Fibroblast of lung (primary cell): ENCODE measurements at regions not wholly inside any gene's neighbourhood (a gene's known extent, or its start where the extent isn't known, plus 50 kb on each side); places are given as distances from the start of the nearest gene placed in this dataset.

Source experiments
- DNase-seq, 2 donors: peaks; one replicate each; pipeline versions ENCODE4 v3.0.0 to v3.0.0-alpha.2; 2010; ENCODE audit warnings: low read depth in 2 of 2
- H2AFZ ChIP-seq: 2 replicates; pipeline ENCODE4 v1.5.1; 2012; ENCODE audit warnings: low read length, control low read depth, inconsistent platforms
- H3K27ac ChIP-seq: 2 replicates; pipeline ENCODE4 v1.5.1; 2011; ENCODE audit warnings: low read length, control low read depth; ENCODE audit not compliant: insufficient read depth
- H3K27me3 ChIP-seq: 2 replicates; pipeline ENCODE4 v1.5.1; 2011; ENCODE audit warnings: mild to moderate bottlenecking, low read length; ENCODE audit not compliant: control insufficient read depth, insufficient read depth
- H3K36me3 ChIP-seq: 2 replicates; pipeline ENCODE4 v1.5.1; 2011; ENCODE audit warnings: low read length; ENCODE audit not compliant: control insufficient read depth, insufficient read depth
- H3K4me1 ChIP-seq: 2 replicates; pipeline ENCODE4 v1.5.1; 2011; ENCODE audit warnings: low read length; ENCODE audit not compliant: control insufficient read depth, insufficient read depth; ENCODE audit errors: extremely low read depth
- H3K4me2 ChIP-seq: 2 replicates; pipeline ENCODE4 v1.5.1; 2011; ENCODE audit warnings: low read length, control low read depth; ENCODE audit not compliant: insufficient read depth; ENCODE audit errors: extremely low read depth
- H3K4me3 ChIP-seq, 4 experiments: fragments of 200-600 bp in 1 of 4; sonication (generic) in 1 of 4; replicated peaks in 1 of 4; 2 replicates each; pipeline ENCODE4 v1.5.1; 2011 to 2016; ENCODE audit warnings: low read length in 4 of 4, low read depth in 3 of 4, mild to moderate bottlenecking in 3 of 4, control low read depth in 2 of 4, inconsistent platforms in 1 of 4, mixed read lengths in 1 of 4; ENCODE audit not compliant: insufficient read depth in 1 of 4; ENCODE audit errors: control extremely low read depth in 1 of 4
- H3K79me2 ChIP-seq: 2 replicates; pipeline ENCODE4 v1.5.1; 2012; ENCODE audit warnings: mild to moderate bottlenecking, low read length, inconsistent platforms; ENCODE audit not compliant: control insufficient read depth, insufficient read depth
- H3K9ac ChIP-seq: 2 replicates; pipeline ENCODE4 v1.5.1; 2011; ENCODE audit warnings: mild to moderate bottlenecking, low read length, control low read depth; ENCODE audit not compliant: insufficient read depth
- H3K9me3 ChIP-seq: 2 replicates; pipeline ENCODE4 v1.5.1; 2012; ENCODE audit warnings: low read depth, low read length; ENCODE audit not compliant: control insufficient read depth, insufficient read depth
- H4K20me1 ChIP-seq: 2 replicates; pipeline ENCODE4 v1.5.1; 2011; ENCODE audit warnings: low read length; ENCODE audit not compliant: control insufficient read depth, insufficient read depth; ENCODE audit errors: extremely low read depth
- EZH2 ChIP-seq: IDR thresholded peaks from 2 replicates; pipeline ENCODE4 v1.5.1; 2012; ENCODE audit warnings: low read length, control low read depth, mild to moderate bottlenecking; ENCODE audit errors: missing control alignments
- TF ChIP-seq, protein P1 (sequence below), 2 donors: IDR thresholded peaks in 1 of 2; conservative IDR thresholded peaks in 1 of 2; 1 replicate in 1 of 2; 2 replicates in 1 of 2; pipeline ENCODE4 v1.5.1; 2011 to 2012; ENCODE audit warnings: low read length in 2 of 2, control low read depth in 1 of 2, inconsistent platforms in 1 of 2, low read depth in 1 of 2, mild to moderate bottlenecking in 1 of 2

DNA sequence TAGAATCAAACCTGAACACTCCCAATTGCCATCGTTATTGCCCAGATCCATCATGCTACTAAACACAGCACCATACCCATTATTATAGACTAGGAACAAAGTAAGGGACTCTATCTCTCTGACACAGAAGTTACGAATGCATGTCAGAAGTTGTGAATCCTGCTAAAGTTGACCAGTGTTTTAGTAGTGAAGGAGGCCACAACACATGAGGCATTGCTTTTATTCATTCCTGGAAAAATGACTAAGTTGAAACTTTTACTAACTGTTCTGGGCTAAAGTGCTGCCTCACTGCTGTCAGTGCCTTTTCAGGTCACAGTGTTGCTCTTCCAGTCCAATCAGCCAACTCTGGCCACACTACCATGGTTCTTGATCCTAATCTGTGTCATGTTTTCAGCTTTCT, 911.1 kb downstream of the TTLL7 start:
- Histone ChIP-seq H3K9me3 (no peaks in the 10 kb centered on the region), H3K36me3 (no peaks in the 10 kb centered on the region), H3K79me2 (no peaks in the 10 kb centered on the region), H4K20me1 (no peaks in the 10 kb centered on the region), H3K4me2 (no peak overlapping the region), H2AFZ (no peak overlapping the region), H3K27ac (no peak overlapping the region), H3K4me1 (no peaks in the 10 kb centered on the region), H3K27me3 (no peaks in the 10 kb centered on the region), H3K4me3 (no peak overlapping the region), H3K9ac (no peak overlapping the region)
- no peak for TF ChIP-seq EZH2
- TF ChIP-seq, protein P1, sequence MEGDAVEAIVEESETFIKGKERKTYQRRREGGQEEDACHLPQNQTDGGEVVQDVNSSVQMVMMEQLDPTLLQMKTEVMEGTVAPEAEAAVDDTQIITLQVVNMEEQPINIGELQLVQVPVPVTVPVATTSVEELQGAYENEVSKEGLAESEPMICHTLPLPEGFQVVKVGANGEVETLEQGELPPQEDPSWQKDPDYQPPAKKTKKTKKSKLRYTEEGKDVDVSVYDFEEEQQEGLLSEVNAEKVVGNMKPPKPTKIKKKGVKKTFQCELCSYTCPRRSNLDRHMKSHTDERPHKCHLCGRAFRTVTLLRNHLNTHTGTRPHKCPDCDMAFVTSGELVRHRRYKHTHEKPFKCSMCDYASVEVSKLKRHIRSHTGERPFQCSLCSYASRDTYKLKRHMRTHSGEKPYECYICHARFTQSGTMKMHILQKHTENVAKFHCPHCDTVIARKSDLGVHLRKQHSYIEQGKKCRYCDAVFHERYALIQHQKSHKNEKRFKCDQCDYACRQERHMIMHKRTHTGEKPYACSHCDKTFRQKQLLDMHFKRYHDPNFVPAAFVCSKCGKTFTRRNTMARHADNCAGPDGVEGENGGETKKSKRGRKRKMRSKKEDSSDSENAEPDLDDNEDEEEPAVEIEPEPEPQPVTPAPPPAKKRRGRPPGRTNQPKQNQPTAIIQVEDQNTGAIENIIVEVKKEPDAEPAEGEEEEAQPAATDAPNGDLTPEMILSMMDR (conservative IDR thresholded peaks at IDR 0.05 in 1 of 2, IDR thresholded peaks at IDR 0.05 in 1 of 2; ENCODE audit: low read depth in 1 of 2, low read length in 2 of 2), result no peak
- DNase-seq, result no peak

DNA sequence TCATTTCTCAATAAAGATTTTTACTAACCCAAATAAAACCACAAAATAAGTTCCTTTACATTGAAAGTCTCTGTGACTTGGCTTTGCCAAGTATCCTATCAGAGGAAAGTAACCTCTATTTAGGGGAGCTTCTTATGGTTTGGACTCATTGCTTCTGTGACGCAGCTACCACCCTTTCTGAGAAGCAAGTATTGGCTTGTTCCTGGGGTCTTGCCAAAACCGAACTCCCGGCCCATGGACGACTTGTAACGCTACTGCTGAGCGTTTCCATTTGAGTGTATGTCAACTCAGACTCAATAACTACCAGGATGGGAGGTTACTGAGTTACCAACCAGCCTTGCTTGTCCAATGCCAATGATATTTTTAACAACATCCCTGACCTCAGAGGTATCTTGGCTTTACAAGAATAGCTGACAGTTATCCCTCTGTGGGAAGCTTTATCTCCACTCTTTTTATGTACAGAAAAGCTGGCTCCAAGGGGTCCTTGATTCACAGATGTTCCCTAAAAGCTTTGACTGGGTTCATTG, 911.9 kb downstream of the TTLL7 start:
- Histone ChIP-seq H3K9me3 (no peaks in the 10 kb centered on the region), H3K4me3 (no peak overlapping the region), H3K4me1 (no peaks in the 10 kb centered on the region), H3K9ac (no peak overlapping the region), H4K20me1 (no peaks in the 10 kb centered on the region), H2AFZ (no peak overlapping the region), H3K79me2 (no peaks in the 10 kb centered on the region), H3K36me3 (no peaks in the 10 kb centered on the region), H3K4me2 (no peak overlapping the region), H3K27ac (no peak overlapping the region), H3K27me3 (no peaks in the 10 kb centered on the region)
- TF ChIP-seq, protein P1 (conservative IDR thresholded peaks at IDR 0.05 in 1 of 2, IDR thresholded peaks at IDR 0.05 in 1 of 2; ENCODE audit: low read depth in 1 of 2, low read length in 2 of 2), result no peak
- no peak for TF ChIP-seq EZH2
- no peak for DNase-seq

DNA sequence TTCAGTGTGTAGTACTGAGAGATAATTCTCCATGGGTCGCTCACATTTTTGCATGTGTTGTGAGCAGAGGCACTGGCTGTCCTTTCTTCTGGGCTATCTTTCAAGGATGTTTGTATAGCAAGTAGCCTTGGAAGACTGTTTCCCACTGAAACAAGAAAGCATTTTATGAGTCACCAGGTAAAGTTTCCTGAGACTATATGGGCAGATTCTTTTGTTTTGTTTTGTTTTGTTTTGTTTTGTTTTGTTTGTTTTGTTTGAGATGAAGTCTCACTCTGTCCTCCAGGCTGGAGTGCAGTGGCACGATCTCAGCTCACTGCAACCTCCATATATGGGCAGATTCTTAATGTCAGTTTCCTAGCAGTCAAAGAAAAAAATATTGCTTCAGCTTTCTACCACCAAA, 912.6 kb downstream of the TTLL7 start:
- H4K20me1 ChIP-seq, result no peaks in the 10 kb centered on the region
- no peak overlapping the region for H2AFZ ChIP-seq
- H3K4me3 ChIP-seq, result no peak overlapping the region
- H3K36me3 ChIP-seq, result no peaks in the 10 kb centered on the region
- no peaks in the 10 kb centered on the region for H3K79me2 ChIP-seq
- no peak overlapping the region for H3K27ac ChIP-seq
- H3K9ac ChIP-seq, result no peak overlapping the region
- H3K9me3 ChIP-seq, result no peaks in the 10 kb centered on the region
- H3K4me1 ChIP-seq, result no peaks in the 10 kb centered on the region
- no peak for DNase-seq
- no peak for TF ChIP-seq EZH2
- TF ChIP-seq, protein P1 (conservative IDR thresholded peaks at IDR 0.05 in 1 of 2, IDR thresholded peaks at IDR 0.05 in 1 of 2; ENCODE audit: low read depth in 1 of 2, low read length in 2 of 2), result no peak
- no peak overlapping the region for H3K4me2 ChIP-seq
- H3K27me3 ChIP-seq, result no peaks in the 10 kb centered on the region
